HepG2 (cell line): ENCODE measurements at regions not wholly inside any gene's neighbourhood (a gene's known extent, or its start where the extent isn't known, plus 50 kb on each side); places are given as distances from the start of the nearest gene placed in this dataset.

Experiments
- ATAC-seq: fragments of 200-7000 bp; cut with Tn5 transposase; 3 replicates; pipeline ENCODE4 v1.9.1; 2020; ENCODE audit warnings: mild to moderate bottlenecking, moderate library complexity
- BruUV-seq: library from RNA; stranded (reverse); fragments of 400-500 nt; replicated peaks from 2 replicates; lab custom pipeline; 2021; lab: Mats Ljungman, UMichigan
- CTCF ChIA-PET: fragments of 300-600 bp; formaldehyde crosslinking; extraction: SDS; loops from one replicate; lab custom pipeline; 2021; ENCODE audit warnings: low total read pairs, inconsistent platforms, low intra/inter-chr PET ratio; lab: Yijun Ruan, JAX
- POLR2A ChIA-PET: fragments of 350-600 bp; sonication (Branson Sonifier 250); formaldehyde crosslinking; loops from one replicate; lab custom pipeline; 2020; ENCODE audit warnings: antibody characterized with exemption, inconsistent platforms; lab: Yijun Ruan, JAX
- DNase-seq: peaks from one replicate; pipeline ENCODE4 v3.0.0-alpha.2; 2015; ENCODE audit warnings: low spot score
- FAIRE-seq: peaks from 3 replicates; lab custom pipeline; 2011; peaks lifted over from hg19 to GRCh38; lab: Jason Lieb, UNC
- H2AFZ ChIP-seq: one replicate; pipeline ENCODE4 v1.6.1; 2011; ENCODE audit warnings: low read length, inconsistent platforms
- H3K27ac ChIP-seq: fragments of 300-600 bp; 3 replicates; pipeline ENCODE4 v1.8.0; 2011; ENCODE audit warnings: mixed run types, mild to moderate bottlenecking, mixed read lengths, low read length, inconsistent platforms; ENCODE audit not compliant: insufficient read depth; ENCODE audit errors: extremely low read length
- H3K27me3 ChIP-seq, 2 experiments: fragments of 200-600 bp in 1 of 2; 2 replicates in 1 of 2; 3 replicates in 1 of 2; pipeline versions ENCODE4 v1.6.0 to v1.8.0; 2011; ENCODE audit warnings: low read length in 2 of 2, mild to moderate bottlenecking in 2 of 2, moderate library complexity in 2 of 2, inconsistent platforms in 1 of 2; ENCODE audit not compliant: insufficient read depth in 2 of 2, control insufficient read depth in 1 of 2
- H3K36me3 ChIP-seq, 2 experiments: fragments of 200-600 bp in 1 of 2; replicated peaks in 1 of 2; 2 replicates in 1 of 2; 3 replicates in 1 of 2; pipeline versions ENCODE4 v1.5.1 to v1.8.0; 2011; ENCODE audit warnings: low read length in 2 of 2, inconsistent platforms in 1 of 2; ENCODE audit not compliant: insufficient read depth in 2 of 2, control insufficient read depth in 1 of 2
- H3K4me1 ChIP-seq: 2 replicates; pipeline ENCODE4 v1.5.1; 2012; ENCODE audit warnings: low read length, inconsistent platforms; ENCODE audit not compliant: insufficient read depth
- H3K4me2 ChIP-seq: 2 replicates; pipeline ENCODE4 v1.6.0; 2011; ENCODE audit warnings: low read depth, low read length, inconsistent platforms
- H3K4me3 ChIP-seq, 3 experiments: fragments of 200-600 bp in 1 of 3; sonication (generic), shearing (Covaris generic) in 1 of 3; replicated peaks in 1 of 3; 2 replicates each; pipeline ENCODE4 v1.5.1; 2011 to 2016; ENCODE audit warnings: low read length in 3 of 3, inconsistent platforms in 2 of 3, low read depth in 2 of 3, mild to moderate bottlenecking in 2 of 3, control low read depth in 1 of 3, mixed read lengths in 1 of 3; ENCODE audit not compliant: insufficient read depth in 1 of 3
- H3K79me2 ChIP-seq: one replicate; pipeline ENCODE4 v1.6.1; 2011; ENCODE audit warnings: low read length, inconsistent platforms; ENCODE audit not compliant: insufficient read depth
- H3K9ac ChIP-seq: 2 replicates; pipeline ENCODE4 v1.6.0; 2011; ENCODE audit warnings: mild to moderate bottlenecking, low read depth, low read length, inconsistent platforms; ENCODE audit not compliant: insufficient read depth
- H3K9me3 ChIP-seq: 2 replicates; pipeline ENCODE4 v1.5.1; 2012; ENCODE audit warnings: mild to moderate bottlenecking, low read length
- H4K20me1 ChIP-seq: 2 replicates; pipeline ENCODE4 v1.6.0; 2011; ENCODE audit warnings: inconsistent platforms, mild to moderate bottlenecking, low read length, moderate library complexity; ENCODE audit not compliant: insufficient read depth
- ATF1 ChIP-seq: IDR thresholded peaks from 2 replicates; pipeline ENCODE4 v1.6.1; 2016; ENCODE audit warnings: mild to moderate bottlenecking, control low read depth
- KLF15 ChIP-seq: sonication (generic); formaldehyde crosslinking; IDR thresholded peaks from 2 replicates; pipeline ENCODE4 v1.8.1; 2023; ENCODE audit warnings: borderline replicate concordance, mild to moderate bottlenecking, inconsistent platforms, missing genetic modification reagents, mixed read lengths
- THAP11 ChIP-seq: IDR thresholded peaks from 2 replicates; pipeline ENCODE4 v1.6.1; 2016; ENCODE audit warnings: missing biosample characterization, missing genetic modification reagents
- ZFP36L1 ChIP-seq: sonication (generic); formaldehyde crosslinking; IDR thresholded peaks from 2 replicates; pipeline ENCODE4 v1.8.0; 2022; ENCODE audit warnings: mild to moderate bottlenecking, missing genetic modification reagents, moderate library complexity
- ZNF562 ChIP-seq: sonication (generic); formaldehyde crosslinking; IDR thresholded peaks from 2 replicates; pipeline ENCODE4 v1.8.0; 2022; ENCODE audit warnings: missing genetic modification reagents, borderline replicate concordance
- ZNF772 ChIP-seq: sonication (generic); formaldehyde crosslinking; IDR thresholded peaks from 2 replicates; pipeline ENCODE4 v1.5.0; 2020; ENCODE audit warnings: mild to moderate bottlenecking, missing genetic modification reagents
- ZNF777 ChIP-seq: sonication (generic); formaldehyde crosslinking; IDR thresholded peaks from 2 replicates; pipeline ENCODE4 v1.4.0; 2020; ENCODE audit warnings: missing genetic modification reagents
- ZSCAN22 ChIP-seq: sonication (generic); formaldehyde crosslinking; IDR thresholded peaks from 2 replicates; pipeline ENCODE4 v1.4.0; 2020; ENCODE audit warnings: mild to moderate bottlenecking, missing genetic modification reagents
- WGBS: methylation state at CpG from one replicate; pipeline ENCODE4 v1.1.6; 2017; ENCODE audit warnings: low lambda C conversion rate; 5-methylcytosine and 5-hydroxymethylcytosine counted together
- in situ Hi-C: cut with HindIII; loops from 2 replicates; pipeline ENCODE4 v1.10.0; 2017; ENCODE audit warnings: low pct_unique_long_range_greater_than_20kb; ENCODE audit not compliant: extremely low pct_ligation_motif_present
- intact Hi-C: fragments of 100-400 bp; cut with micrococcal nuclease; formaldehyde crosslinking; loops from one replicate; pipeline ENCODE4 v1.10.0; 2022; ENCODE audit not compliant: unreplicated experiment
- TF ChIP-seq, protein P1 (sequence below): sonication (generic); formaldehyde crosslinking; IDR thresholded peaks from 2 replicates; pipeline ENCODE4 v1.5.0; 2020; ENCODE audit warnings: mild to moderate bottlenecking, low read depth, missing genetic modification reagents, borderline replicate concordance
- TF ChIP-seq, protein P2 (sequence below), 2 experiments: sonication (generic) in 1 of 2; formaldehyde crosslinking in 1 of 2; IDR thresholded peaks; 2 replicates each; pipeline versions ENCODE4 v1.6.1 to v1.9.0; 2014 to 2022; ENCODE audit warnings: antibody characterized with exemption in 1 of 2, borderline replicate concordance in 1 of 2, inconsistent platforms in 1 of 2, low read depth in 1 of 2, missing genetic modification reagents in 1 of 2

DNA sequence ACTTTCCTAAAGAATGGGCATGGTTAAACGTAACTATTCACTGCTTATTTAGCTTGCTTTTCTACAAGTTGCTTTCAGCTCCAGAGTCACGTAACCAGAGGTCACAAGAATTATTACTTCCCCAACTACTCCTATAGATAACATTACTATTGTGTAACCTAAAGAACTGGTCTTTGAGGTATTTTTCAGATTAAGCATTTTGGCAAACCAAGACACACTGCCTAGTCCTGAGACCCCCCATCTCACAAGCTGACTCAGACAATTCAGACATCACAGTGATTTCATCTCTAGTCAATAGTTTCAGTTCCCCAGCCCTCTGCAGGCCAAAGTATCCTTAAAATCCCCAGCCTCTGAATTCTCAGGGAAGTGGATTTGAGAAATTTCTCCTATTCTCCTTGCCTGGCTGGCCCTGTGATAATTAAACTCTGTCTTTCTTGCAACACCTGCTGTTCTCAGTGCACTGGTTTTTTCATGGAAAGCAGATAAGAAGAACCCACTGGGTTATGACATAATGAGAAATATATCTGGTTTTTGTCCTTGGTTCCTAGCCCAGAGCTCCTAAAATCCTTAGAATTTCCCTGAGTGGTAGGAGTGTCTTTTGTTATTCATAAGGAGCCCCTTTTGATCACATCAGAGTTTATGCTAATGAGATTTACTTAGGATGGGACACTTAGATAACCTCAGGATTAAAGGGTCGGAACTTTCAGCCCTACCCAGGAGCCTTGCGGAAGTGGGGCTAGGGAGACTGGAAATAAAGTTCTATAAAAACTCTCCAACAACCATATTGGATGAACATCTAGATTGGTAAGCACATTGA lies 1310.8 kb upstream of the CHAC2 start:
- FAIRE-seq = no peak
- Histone ChIP-seq H3K27me3 (no peaks in the 10 kb centered on the region), H3K36me3 (no peaks in the 10 kb centered on the region), H3K4me3 (no peak overlapping the region), H3K4me2 (no peak overlapping the region), H3K9ac (no peak overlapping the region), H3K4me1 (no peaks in the 10 kb centered on the region), H2AFZ (no peak overlapping the region), H3K9me3 (peaks cover 23% of the 10 kb centered on the region), H3K27ac (no peak overlapping the region), H4K20me1 (no peaks in the 10 kb centered on the region), H3K79me2 (no peaks in the 10 kb centered on the region)
- in situ Hi-C loops = no loop called here
- ATAC-seq = no peak
- ChIA-PET CTCF (no interaction called here), POLR2A (no interaction called here)
- no peak for DNase-seq
- no TSS peak for BruUV-seq
- intact Hi-C loops = no loop called here
- 17% methylated on average over 4 of the region's 4 CpGs for WGBS
- no peak for TF ChIP-seq ZNF777 (CRISPR knock-in tag)
- no peak for TF ChIP-seq ZSCAN22 (CRISPR knock-in tag)
- TF ChIP-seq, protein P1, sequence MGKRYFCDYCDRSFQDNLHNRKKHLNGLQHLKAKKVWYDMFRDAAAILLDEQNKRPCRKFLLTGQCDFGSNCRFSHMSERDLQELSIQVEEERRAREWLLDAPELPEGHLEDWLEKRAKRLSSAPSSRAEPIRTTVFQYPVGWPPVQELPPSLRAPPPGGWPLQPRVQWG (CRISPR knock-in tag) = no peak
- no peak for TF ChIP-seq ZNF562 (CRISPR knock-in tag)
- no peak for TF ChIP-seq ZFP36L1
- TF ChIP-seq ATF1 (CRISPR knock-in tag) = no peak
- no peak for TF ChIP-seq ZNF772
- no peak for TF ChIP-seq THAP11
- TF ChIP-seq, protein P2, sequence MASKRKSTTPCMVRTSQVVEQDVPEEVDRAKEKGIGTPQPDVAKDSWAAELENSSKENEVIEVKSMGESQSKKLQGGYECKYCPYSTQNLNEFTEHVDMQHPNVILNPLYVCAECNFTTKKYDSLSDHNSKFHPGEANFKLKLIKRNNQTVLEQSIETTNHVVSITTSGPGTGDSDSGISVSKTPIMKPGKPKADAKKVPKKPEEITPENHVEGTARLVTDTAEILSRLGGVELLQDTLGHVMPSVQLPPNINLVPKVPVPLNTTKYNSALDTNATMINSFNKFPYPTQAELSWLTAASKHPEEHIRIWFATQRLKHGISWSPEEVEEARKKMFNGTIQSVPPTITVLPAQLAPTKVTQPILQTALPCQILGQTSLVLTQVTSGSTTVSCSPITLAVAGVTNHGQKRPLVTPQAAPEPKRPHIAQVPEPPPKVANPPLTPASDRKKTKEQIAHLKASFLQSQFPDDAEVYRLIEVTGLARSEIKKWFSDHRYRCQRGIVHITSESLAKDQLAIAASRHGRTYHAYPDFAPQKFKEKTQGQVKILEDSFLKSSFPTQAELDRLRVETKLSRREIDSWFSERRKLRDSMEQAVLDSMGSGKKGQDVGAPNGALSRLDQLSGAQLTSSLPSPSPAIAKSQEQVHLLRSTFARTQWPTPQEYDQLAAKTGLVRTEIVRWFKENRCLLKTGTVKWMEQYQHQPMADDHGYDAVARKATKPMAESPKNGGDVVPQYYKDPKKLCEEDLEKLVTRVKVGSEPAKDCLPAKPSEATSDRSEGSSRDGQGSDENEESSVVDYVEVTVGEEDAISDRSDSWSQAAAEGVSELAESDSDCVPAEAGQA (IDR thresholded peaks at IDR 0.05; ENCODE audit: low read depth) = no peak
- TF ChIP-seq, protein P2 (CRISPR knock-in tag; IDR thresholded peaks at IDR 0.05; ENCODE audit: borderline replicate concordance) = no peak
- no peak for TF ChIP-seq KLF15 (CRISPR knock-in tag)
